K562 (cell line): ENCODE measurements at regions not wholly inside any gene's neighbourhood (a gene's known extent, or its start where the extent isn't known, plus 50 kb on each side); places are given as distances from the start of the nearest gene placed in this dataset.
A peak's percentile ranks its signal among the peaks of the same experiment; 100 is the strongest.

Experiments used
- ATAC-seq: fragments of 200-7000 bp; cut with Tn5 transposase; 3 replicates; pipeline ENCODE4 v1.9.1; 2020; ENCODE audit warnings: moderate library complexity
- BruUV-seq: library from RNA; stranded (reverse); fragments of 400-500 nt; replicated peaks from 2 replicates; lab custom pipeline; 2021; lab: Mats Ljungman, UMichigan
- CTCF ChIA-PET: fragments of 300-600 bp; formaldehyde crosslinking; extraction: SDS; loops from one replicate; lab custom pipeline; 2021; ENCODE audit warnings: low intra/inter-chr PET ratio; lab: Yijun Ruan, JAX
- POLR2A ChIA-PET: fragments of 300-600, 350-650 bp; sonication (Branson Sonifier 250); formaldehyde crosslinking; extraction: SDS; loops from one replicate; lab custom pipeline; 2021; ENCODE audit warnings: antibody characterized with exemption, inconsistent platforms; lab: Yijun Ruan, JAX
- DNase-seq, 4 experiments: peaks; one replicate each; pipeline versions ENCODE4 v3.0.0 to v3.0.0-alpha.2; 2011 to 2018; ENCODE audit warnings: low spot score in 3 of 4, mixed read lengths in 3 of 4; ENCODE audit errors: extremely low read depth in 1 of 4
- FAIRE-seq: peaks from 2 replicates; lab custom pipeline; 2011; peaks lifted over from hg19 to GRCh38; lab: Jason Lieb, UNC
- H2AFZ ChIP-seq: 2 replicates; pipeline ENCODE4 v1.6.0; 2011; ENCODE audit warnings: low read depth, low read length, control low read depth, inconsistent platforms
- H3K27ac ChIP-seq: fragments of 200-600 bp; 3 replicates; pipeline ENCODE4 v1.8.0; 2011; ENCODE audit warnings: low read depth, mild to moderate bottlenecking, control low read depth, inconsistent platforms, low read length, moderate library complexity, mixed read lengths; ENCODE audit errors: extremely low read depth
- H3K27me3 ChIP-seq, 2 experiments: fragments of 300-600 bp in 1 of 2; 2 replicates in 1 of 2; 3 replicates in 1 of 2; pipeline versions ENCODE4 v1.6.0 to v1.8.0; 2011; ENCODE audit warnings: inconsistent platforms in 2 of 2, low read length in 2 of 2, mild to moderate bottlenecking in 1 of 2, mixed read lengths in 1 of 2, moderate library complexity in 1 of 2; ENCODE audit not compliant: control insufficient read depth in 2 of 2, insufficient read depth in 2 of 2
- H3K36me3 ChIP-seq: fragments of 300-600 bp; 3 replicates; pipeline ENCODE4 v1.8.0; 2011; ENCODE audit warnings: mild to moderate bottlenecking, low read length, inconsistent platforms; ENCODE audit not compliant: control insufficient read depth, insufficient read depth
- H3K4me1 ChIP-seq, 2 experiments: fragments of 200-600 bp in 1 of 2; replicated peaks in 1 of 2; 2 replicates in 1 of 2; 3 replicates in 1 of 2; pipeline versions ENCODE4 v1.5.1 to v1.8.0; 2011; ENCODE audit warnings: inconsistent platforms in 2 of 2, low read length in 2 of 2, mild to moderate bottlenecking in 1 of 2, mixed read lengths in 1 of 2, moderate library complexity in 1 of 2; ENCODE audit not compliant: control insufficient read depth in 2 of 2, insufficient read depth in 2 of 2
- H3K4me2 ChIP-seq: 2 replicates; pipeline ENCODE4 v1.6.1; 2011; ENCODE audit warnings: low read length, control low read depth, inconsistent platforms, mixed read lengths; ENCODE audit not compliant: insufficient read depth
- H3K4me3 ChIP-seq: fragments of 200-600 bp; sonication (generic), shearing (Covaris generic); 2 replicates; pipeline ENCODE4 v1.5.1; 2016; ENCODE audit warnings: control low read depth, inconsistent platforms
- H3K79me2 ChIP-seq: fragments of 200-600 bp; 3 replicates; pipeline ENCODE4 v1.8.0; 2011; ENCODE audit warnings: low read length, inconsistent platforms; ENCODE audit not compliant: control insufficient read depth, insufficient read depth
- H3K9ac ChIP-seq, 2 experiments: 2 replicates each; pipeline versions ENCODE4 v1.6.0 to v1.6.1; 2011; ENCODE audit warnings: low read depth in 2 of 2, low read length in 2 of 2, control low read depth in 1 of 2, inconsistent platforms in 1 of 2, mild to moderate bottlenecking in 1 of 2, mixed read lengths in 1 of 2; ENCODE audit not compliant: insufficient read depth in 1 of 2
- H3K9me1 ChIP-seq: one replicate; pipeline ENCODE4 v1.6.0; 2011; ENCODE audit warnings: inconsistent platforms, mild to moderate bottlenecking, low read length, moderate library complexity; ENCODE audit not compliant: control insufficient read depth, insufficient read depth
- H3K9me3 ChIP-seq: replicated peaks from 2 replicates; pipeline ENCODE4 v1.5.1; 2011; ENCODE audit warnings: low read depth, low read length, inconsistent platforms; ENCODE audit not compliant: control insufficient read depth, insufficient read depth
- H4K20me1 ChIP-seq: replicated peaks from 2 replicates; pipeline ENCODE4 v1.6.1; 2011; ENCODE audit warnings: low read length, inconsistent platforms, mixed read lengths; ENCODE audit not compliant: control insufficient read depth, insufficient read depth
- BCLAF1 ChIP-seq, 2 experiments: fragments of 450-650 bp in 1 of 2; IDR thresholded peaks; 2 replicates each; pipeline ENCODE4 v1.6.1; 2011 to 2017; ENCODE audit warnings: low read depth in 2 of 2, antibody characterized with exemption in 1 of 2, borderline replicate concordance in 1 of 2, low read length in 1 of 2, mild to moderate bottlenecking in 1 of 2, mixed read lengths in 1 of 2; ENCODE audit not compliant: control insufficient read depth in 1 of 2
- BDP1 ChIP-seq: IDR thresholded peaks from 3 replicates; pipeline ENCODE4 v1.6.1; 2011; ENCODE audit not compliant: insufficient read length, insufficient read depth
- DLX4 ChIP-seq: fragments of 250-450 bp; sonication (Bioruptor Pico); IDR thresholded peaks from 2 replicates; pipeline ENCODE4 v1.6.1; 2021; ENCODE audit warnings: mild to moderate bottlenecking
- FOXP1 ChIP-seq: sonication (generic); formaldehyde crosslinking; IDR thresholded peaks from 2 replicates; pipeline ENCODE4 v1.8.0; 2022; ENCODE audit warnings: mild to moderate bottlenecking, missing genetic modification reagents
- KLF6 ChIP-seq: fragments of 250-450 bp; sonication (Bioruptor Pico); IDR thresholded peaks from 2 replicates; pipeline ENCODE4 v1.4.0; 2020; ENCODE audit warnings: mild to moderate bottlenecking, moderate library complexity, borderline replicate concordance
- PATZ1 ChIP-seq: fragments of 250-450 bp; sonication (Bioruptor Pico); IDR thresholded peaks from 2 replicates; pipeline ENCODE4 v1.5.0; 2020; ENCODE audit warnings: mild to moderate bottlenecking, borderline replicate concordance
- RAD21 ChIP-seq, 2 experiments: fragments of 250-450 bp in 1 of 2; fragments of 450-650 bp in 1 of 2; sonication (Bioruptor Pico) in 1 of 2; formaldehyde crosslinking in 1 of 2; IDR thresholded peaks in 1 of 2; conservative IDR thresholded peaks in 1 of 2; 2 replicates each; pipeline versions ENCODE4 v1.4.0 to v1.8.0; 2020 to 2022; ENCODE audit warnings: mild to moderate bottlenecking in 2 of 2, moderate library complexity in 1 of 2
- SREBF2 ChIP-seq: sonication (generic); formaldehyde crosslinking; IDR thresholded peaks from 2 replicates; pipeline ENCODE4 v1.4.0; 2020; ENCODE audit warnings: mild to moderate bottlenecking, missing genetic modification reagents
- TCF7L2 ChIP-seq: fragments of 150-350 bp; IDR thresholded peaks from 2 replicates; pipeline ENCODE4 v1.6.1; 2016; ENCODE audit warnings: low read depth, mild to moderate bottlenecking, low read length, moderate library complexity
- TRIM28 ChIP-seq: fragments of 450-650 bp; IDR thresholded peaks from 2 replicates; pipeline ENCODE4 v1.6.1; 2017
- WGBS: fragments of 100-300 bp; shearing (Covaris generic); methylation state at CpG from one replicate; pipeline ENCODE4 v1.1.6; 2016; ENCODE audit warnings: low coverage, mixed read lengths; ENCODE audit not compliant: insufficient coverage; ENCODE audit errors: missing lambda C conversion rate; 5-methylcytosine and 5-hydroxymethylcytosine counted together
- in situ Hi-C: fragments of 300-500 bp; cut with MboI; formaldehyde crosslinking; loops from 4 replicates; pipeline ENCODE4 v1.15.0; 2018; ENCODE audit warnings: inconsistent platforms, mixed read lengths
- intact Hi-C: fragments of 100-400 bp; cut with micrococcal nuclease; formaldehyde crosslinking; loops from 2 replicates; pipeline ENCODE4 v1.14.2; 2022

- no peak for FAIRE-seq
- TF ChIP-seq BDP1 = no peak
- TF ChIP-seq TRIM28 = peak; percentile 62; the same call in 1 of the 2 replicates
- H3K4me1 ChIP-seq = no peaks in the 10 kb centered on the region
- no TSS peak for BruUV-seq
- POLR2A ChIA-PET = no interaction called here
- no peak overlapping the region for H3K4me3 ChIP-seq
- no peaks in the 10 kb centered on the region for H3K36me3 ChIP-seq
- no peak overlapping the region for H2AFZ ChIP-seq
- in situ Hi-C loops (no loop called here), intact Hi-C loops (no loop called here)
- no peaks in the 10 kb centered on the region for H4K20me1 ChIP-seq
- H3K79me2 ChIP-seq = no peaks in the 10 kb centered on the region
- H3K9me1 ChIP-seq = no peaks in the 10 kb centered on the region
- CTCF ChIA-PET = no interaction called here
- H3K9me3 ChIP-seq = no peaks in the 10 kb centered on the region; the same call in 1 of the 2 replicates
- DNase-seq = no peak
- H3K27ac ChIP-seq = no peak overlapping the region
- no peak overlapping the region for H3K9ac ChIP-seq
- no peak for ATAC-seq
- H3K27me3 ChIP-seq = no peaks in the 10 kb centered on the region
- H3K4me2 ChIP-seq = no peak overlapping the region
Measured at GRCh38 chr10:83527934-83528333, 611.4 kb upstream of the GHITM start.

GRCh38 chr10:83533290-83533689 is 606.0 kb upstream of the GHITM start:
- Histone ChIP-seq H4K20me1 (no peaks in the 10 kb centered on the region), H3K4me3 (no peak overlapping the region), H3K79me2 (no peaks in the 10 kb centered on the region), H3K9me3 (no peaks in the 10 kb centered on the region), H3K27me3 (no peaks in the 10 kb centered on the region), H3K9ac (no peak overlapping the region), H3K27ac (no peak overlapping the region), H3K36me3 (no peaks in the 10 kb centered on the region), H3K9me1 (no peaks in the 10 kb centered on the region), H2AFZ (no peak overlapping the region), H3K4me1 (no peaks in the 10 kb centered on the region), H3K4me2 (no peak overlapping the region)
- BruUV-seq = no TSS peak
- ChIA-PET POLR2A (interaction anchor here (0.7 kb wide), 1 partner anchor 566 kb away, joined by 3 read pairs; no protein-coding TSS in a partner anchor), CTCF (no interaction called here)
- FAIRE-seq (no peak), ATAC-seq (no peak), DNase-seq (no peak)
- intact Hi-C loops (no loop called here), in situ Hi-C loops (no loop called here)
- 6% methylated on average over 1 of the region's 1 CpG for WGBS
- TF ChIP-seq FOXP1 (CRISPR knock-in tag) (no peak), SREBF2 (CRISPR knock-in tag) (no peak), TCF7L2 (no peak), BCLAF1 (IDR thresholded peaks at IDR 0.05; ENCODE audit: borderline replicate concordance in 1 of 2, control insufficient read depth in 1 of 2, low read depth in 2 of 2, low read length in 1 of 2) (no peak), RAD21 (CRISPR knock-in tag; conservative IDR thresholded peaks at IDR 0.05 in 1 of 2, IDR thresholded peaks at IDR 0.05 in 1 of 2) (no peak), PATZ1 (CRISPR knock-in tag) (no peak), DLX4 (CRISPR knock-in tag) (no peak), KLF6 (CRISPR knock-in tag) (no peak)
